Stimulated activated CD4-positive, alpha-beta T cell treated with anti-CD3 and anti-CD28 coated beads, Interleukin-15, amount 100 ng/mL, for 48 hours (primary cell): ENCODE measurements at regions not wholly inside any gene's neighbourhood (a gene's known extent, or its start where the extent isn't known, plus 50 kb on each side); places are given as distances from the start of the nearest gene placed in this dataset.

ENCODE experiments used
- DNase-seq, 2 donors: peaks; one replicate each; pipeline ENCODE4 v3.0.0-alpha.2; 2020; ENCODE audit warnings: low read depth in 2 of 2

DNA sequence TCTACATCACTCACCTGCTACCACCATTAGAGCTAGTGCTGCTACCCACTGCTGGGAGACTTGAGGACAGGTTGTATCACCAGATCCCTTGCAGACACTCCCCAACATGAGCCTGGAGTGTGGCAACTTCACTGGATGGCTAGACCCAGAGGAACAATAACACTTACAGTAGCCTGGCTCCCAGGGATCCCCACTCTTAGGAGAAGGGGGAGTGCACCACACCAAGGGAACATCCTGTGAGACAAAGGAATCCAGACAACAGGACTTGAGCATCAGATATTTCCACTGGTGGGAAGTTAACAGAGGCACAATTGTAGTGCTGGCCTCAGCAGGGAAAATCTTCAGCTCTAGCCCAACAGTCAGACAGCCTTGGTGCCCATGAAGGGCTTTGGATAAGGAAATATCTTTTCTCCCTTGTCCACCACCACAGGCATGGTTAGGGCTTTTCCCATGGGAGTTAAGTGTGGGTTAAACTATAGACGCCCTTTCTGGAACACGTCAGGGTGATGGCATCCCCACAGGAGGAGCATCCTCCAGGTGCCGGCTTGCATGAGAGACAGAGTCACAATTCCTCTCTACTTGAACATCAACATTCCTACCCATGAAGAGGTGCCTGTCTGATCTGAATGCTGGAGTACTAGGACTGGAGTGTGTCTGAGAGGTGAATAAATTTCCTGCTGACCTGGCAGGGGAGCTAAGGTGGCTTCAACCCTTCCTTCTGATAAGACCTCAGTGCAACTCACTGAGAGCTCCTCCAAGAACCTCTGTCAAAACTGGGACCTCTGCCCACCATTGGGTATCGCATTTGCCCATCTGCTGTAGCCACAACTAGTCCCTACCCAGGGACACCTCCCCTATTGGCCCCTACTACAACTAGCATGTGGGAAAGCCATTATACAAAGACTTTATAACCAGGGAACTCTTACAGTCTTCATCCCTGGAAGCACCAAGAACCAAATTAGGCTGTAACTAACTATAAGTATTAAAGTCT is 55.4 kb upstream of the SIRPG start:
- DNase-seq: no peak

DNA sequence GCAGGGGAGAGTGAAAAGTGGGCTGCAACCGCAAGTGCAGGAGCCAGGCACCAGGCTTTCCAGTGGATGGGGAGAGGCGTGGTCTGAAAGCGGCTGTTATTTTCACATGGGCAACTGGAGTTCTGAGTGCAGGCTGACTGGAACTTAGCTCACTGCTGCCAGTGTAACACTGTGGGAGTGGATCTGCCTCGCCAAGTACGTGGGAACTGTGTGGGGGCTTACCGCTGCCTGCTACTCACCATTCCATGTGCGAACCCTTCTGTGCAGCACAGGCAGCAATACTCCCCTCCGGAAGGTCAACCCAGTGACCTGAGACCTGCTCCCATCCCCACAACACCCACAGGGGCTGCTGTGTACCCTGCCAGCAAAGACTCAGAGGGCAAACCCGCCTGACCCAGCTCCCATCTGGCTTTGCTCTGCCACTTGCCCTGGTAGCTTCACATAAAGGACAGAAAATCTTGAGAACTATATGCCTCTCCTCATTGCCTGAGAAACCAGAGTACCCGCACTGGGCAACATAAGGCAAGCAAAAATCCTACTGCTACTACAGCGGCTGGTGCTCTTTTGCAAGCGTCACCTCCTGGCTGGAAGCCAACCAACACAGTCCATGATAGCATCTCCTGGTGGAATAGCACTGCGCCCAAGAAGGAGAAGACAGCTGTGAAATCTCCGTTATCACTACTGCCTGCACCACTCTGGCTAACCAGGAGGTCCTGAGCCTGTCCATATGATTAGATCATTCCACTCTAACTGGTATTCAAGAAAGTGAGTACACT is 54.4 kb upstream of the SIRPG start:
- no peak for DNase-seq

GRCh38 chr20:1711266-1711665 is 53.7 kb upstream of the SIRPG start:
- no peak for DNase-seq

- no peak for DNase-seq
Observed at GRCh38 chr20:1710484-1710883, 52.9 kb upstream of the SIRPG start.

GRCh38 chr20:1707588-1708449 is 50.2 kb upstream of the SIRPG start:
- no peak for DNase-seq
